IMR-90 (cell line): ENCODE measurements at regions not wholly inside any gene's neighbourhood (a gene's known extent, or its start where the extent isn't known, plus 50 kb on each side); places are given as distances from the start of the nearest gene placed in this dataset.

ENCODE experiments used
- ATAC-seq: fragments of 200-7000 bp; cut with Tn5 transposase; 2 replicates; pipeline ENCODE4 v1.9.1; 2020; ENCODE audit warnings: low read depth, mild to moderate bottlenecking, moderate library complexity
- BruUV-seq: library from RNA; stranded (reverse); fragments of 400-500 nt; replicated peaks from 2 replicates; lab custom pipeline; 2021; lab: Mats Ljungman, UMichigan
- CTCF ChIA-PET: fragments of 300-600 bp; formaldehyde crosslinking; extraction: SDS; loops from one replicate; lab custom pipeline; 2021; ENCODE audit warnings: antibody characterized with exemption; lab: Yijun Ruan, JAX
- POLR2A ChIA-PET: fragments of 300-600 bp; sonication (Branson Sonifier 250); formaldehyde crosslinking; loops from one replicate; lab custom pipeline; 2022; ENCODE audit warnings: antibody characterized with exemption; ENCODE audit not compliant: unreplicated experiment; lab: Charles Lee
- DNase-seq: peaks from one replicate; pipeline ENCODE4 v3.0.0; 2013
- H2AFZ ChIP-seq: replicated peaks from 2 replicates; pipeline ENCODE3; 2013; ENCODE audit warnings: low read length, mild to moderate bottlenecking; ENCODE audit not compliant: poor library complexity
- H2AK5ac ChIP-seq: 2 replicates; pipeline ENCODE4 v1.6.1; 2013; ENCODE audit warnings: low read depth, low read length, inconsistent platforms
- H2AK9ac ChIP-seq: replicated peaks from 2 replicates; pipeline ENCODE3; 2013; ENCODE audit warnings: mild to moderate bottlenecking, low read depth, low read length, moderate library complexity; ENCODE audit not compliant: poor library complexity
- H2BK120ac ChIP-seq: 2 replicates; pipeline ENCODE4 v1.6.1; 2013; ENCODE audit warnings: low read depth, low read length, inconsistent platforms
- H2BK15ac ChIP-seq: 3 replicates; pipeline ENCODE4 v1.6.1; 2013; ENCODE audit warnings: low read depth, low read length, inconsistent platforms
- H2BK20ac ChIP-seq: 2 replicates; pipeline ENCODE4 v1.6.1; 2013; ENCODE audit warnings: low read depth, mild to moderate bottlenecking, inconsistent platforms, low read length, moderate library complexity
- H2BK5ac ChIP-seq: 2 replicates; pipeline ENCODE4 v1.6.1; 2013; ENCODE audit warnings: mild to moderate bottlenecking, low read depth, low read length, inconsistent platforms; ENCODE audit not compliant: poor library complexity, severe bottlenecking
- H3K14ac ChIP-seq: replicated peaks from 2 replicates; pipeline ENCODE4 v1.6.1; 2013; ENCODE audit warnings: low read depth, low read length, inconsistent platforms
- H3K18ac ChIP-seq: 2 replicates; pipeline ENCODE4 v1.6.1; 2013; ENCODE audit warnings: low read depth, low read length, control low read depth
- H3K23ac ChIP-seq: 2 replicates; pipeline ENCODE4 v1.6.1; 2013; ENCODE audit warnings: low read depth, low read length, inconsistent platforms
- H3K27ac ChIP-seq: 2 replicates; pipeline ENCODE4 v1.5.1; 2013; ENCODE audit warnings: mild to moderate bottlenecking, control low read depth, low read length; ENCODE audit not compliant: insufficient read depth
- H3K27me3 ChIP-seq: 2 replicates; pipeline ENCODE4 v1.6.1; 2013; ENCODE audit warnings: low read length; ENCODE audit not compliant: control insufficient read depth, insufficient read depth
- H3K36me3 ChIP-seq: 2 replicates; pipeline ENCODE4 v1.6.1; 2013; ENCODE audit warnings: low read length, mixed read lengths; ENCODE audit not compliant: control insufficient read depth, insufficient read depth
- H3K4ac ChIP-seq: 2 replicates; pipeline ENCODE4 v1.6.1; 2013; ENCODE audit warnings: low read depth, low read length, inconsistent platforms
- H3K4me1 ChIP-seq: 2 replicates; pipeline ENCODE4 v1.6.1; 2013; ENCODE audit warnings: low read length, mixed read lengths; ENCODE audit not compliant: control insufficient read depth, insufficient read depth
- H3K4me2 ChIP-seq: 2 replicates; pipeline ENCODE4 v1.6.1; 2013; ENCODE audit warnings: low read depth, mild to moderate bottlenecking, control low read depth, low read length, moderate library complexity
- H3K4me3 ChIP-seq: 2 replicates; pipeline ENCODE4 v1.5.1; 2013; ENCODE audit warnings: low read depth, mild to moderate bottlenecking, control low read depth, low read length, moderate library complexity; ENCODE audit not compliant: insufficient read depth
- H3K56ac ChIP-seq: 2 replicates; pipeline ENCODE4 v1.6.1; 2013; ENCODE audit warnings: low read length, inconsistent platforms; ENCODE audit not compliant: insufficient read depth; ENCODE audit errors: extremely low read depth
- H3K79me1 ChIP-seq, 2 experiments: 2 replicates each; pipeline ENCODE4 v1.6.1; 2013; ENCODE audit warnings: low read length in 2 of 2, inconsistent platforms in 1 of 2, low read depth in 1 of 2
- H3K9ac ChIP-seq: 2 replicates; pipeline ENCODE4 v1.6.1; 2013; ENCODE audit warnings: low read depth, low read length, control low read depth
- H3K9me1 ChIP-seq: 2 replicates; pipeline ENCODE4 v1.6.1; 2013; ENCODE audit warnings: low read length, inconsistent platforms; ENCODE audit not compliant: insufficient read depth
- H3K9me3 ChIP-seq: 2 replicates; pipeline ENCODE4 v1.6.1; 2013; ENCODE audit warnings: low read length; ENCODE audit not compliant: control insufficient read depth, insufficient read depth
- H4K20me1 ChIP-seq: 2 replicates; pipeline ENCODE4 v1.6.1; 2013; ENCODE audit warnings: low read length, inconsistent platforms; ENCODE audit not compliant: insufficient read depth
- H4K5ac ChIP-seq: 2 replicates; pipeline ENCODE4 v1.6.1; 2013; ENCODE audit warnings: mild to moderate bottlenecking, low read depth, low read length, control low read depth
- H4K8ac ChIP-seq, 2 experiments: 2 replicates each; pipeline ENCODE4 v1.6.1; 2013; ENCODE audit warnings: low read depth in 2 of 2, low read length in 2 of 2, control low read depth in 1 of 2, inconsistent platforms in 1 of 2
- H4K91ac ChIP-seq: 2 replicates; pipeline ENCODE4 v1.6.1; 2013; ENCODE audit warnings: low read depth, low read length, inconsistent platforms; ENCODE audit not compliant: insufficient read depth
- CEBPB ChIP-seq: IDR thresholded peaks from 2 replicates; pipeline ENCODE4 v1.6.1; 2012; ENCODE audit warnings: low read depth, low read length, improper control_type of control experiment
- MAZ ChIP-seq: IDR thresholded peaks from 2 replicates; pipeline ENCODE4 v1.6.1; 2012; ENCODE audit warnings: low read depth, mild to moderate bottlenecking, low read length, improper control_type of control experiment, moderate library complexity, borderline replicate concordance
- MXI1 ChIP-seq: IDR thresholded peaks from 2 replicates; pipeline ENCODE4 v1.6.1; 2012; ENCODE audit warnings: low read depth, mild to moderate bottlenecking, low read length, moderate library complexity, borderline replicate concordance
- RAD21 ChIP-seq: IDR thresholded peaks from 2 replicates; pipeline ENCODE4 v1.6.1; 2012; ENCODE audit warnings: low read length, improper control_type of control experiment
- WGBS, 2 experiments: methylation state at CpG; one replicate each; pipeline versions ENCODE4 v1.1.5 to v1.1.7; 2013; ENCODE audit warnings: missing lambda C conversion rate in 2 of 2; ENCODE audit not compliant: insufficient read length in 1 of 2; ENCODE audit errors: extremely low coverage in 2 of 2; 5-methylcytosine and 5-hydroxymethylcytosine counted together
- dilution Hi-C: fragments of 300-500 bp; cut with HindIII; formaldehyde crosslinking; loops from one replicate; pipeline ENCODE4 v1.14.3; 2018; ENCODE audit warnings: low sequenced_read_pairs; ENCODE audit not compliant: unreplicated experiment
- in situ Hi-C: fragments of 300-500 bp; cut with MboI; formaldehyde crosslinking; loops from 3 replicates; pipeline ENCODE4 v1.14.3; 2019; ENCODE audit warnings: low sequenced_read_pairs, inconsistent platforms, mixed read lengths
- intact Hi-C: fragments of 100-400 bp; cut with micrococcal nuclease; formaldehyde crosslinking; loops from 2 replicates; pipeline ENCODE4 v1.10.0; 2022
- TF ChIP-seq, protein P1 (sequence below): conservative IDR thresholded peaks from 2 replicates; pipeline ENCODE4 v1.5.1; 2012; ENCODE audit warnings: mild to moderate bottlenecking, low read depth, low read length, improper control_type of control experiment

DNA sequence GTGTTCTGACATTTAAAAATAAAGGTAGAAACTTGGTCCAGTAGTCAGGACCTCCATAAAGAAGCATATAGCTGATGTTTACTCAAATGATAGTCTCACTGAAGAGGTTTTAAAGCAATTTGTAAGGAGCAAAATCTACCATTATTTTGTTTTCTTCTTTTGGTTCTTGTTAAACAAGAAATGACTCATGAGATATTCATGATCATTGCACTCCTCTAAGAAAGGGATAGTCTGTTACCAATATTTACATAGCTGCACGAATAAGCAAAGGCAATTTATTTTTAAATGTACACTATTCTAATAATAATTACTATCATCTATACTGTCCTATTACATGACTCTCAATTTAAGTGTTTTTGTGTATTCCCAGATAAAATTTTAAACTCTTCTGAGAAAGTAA is 397.9 kb downstream of the FAM47B start:
- Histone ChIP-seq H3K9me1 (no peaks in the 10 kb centered on the region), H2AK9ac (no peak overlapping the region), H3K4me2 (no peak overlapping the region), H3K23ac (no peak overlapping the region), H3K27me3 (no peaks in the 10 kb centered on the region), H3K27ac (no peak overlapping the region), H3K4ac (no peak overlapping the region), H4K8ac (no peak overlapping the region), H3K79me1 (no peaks in the 10 kb centered on the region), H3K56ac (no peak overlapping the region), H2BK20ac (no peak overlapping the region), H2BK120ac (no peak overlapping the region), H3K4me1 (no peaks in the 10 kb centered on the region), H2AFZ (no peak overlapping the region), H3K36me3 (no peaks in the 10 kb centered on the region), H4K20me1 (no peaks in the 10 kb centered on the region), H3K14ac (no peak overlapping the region), H3K18ac (no peak overlapping the region), H4K91ac (no peak overlapping the region), H3K9me3 (no peaks in the 10 kb centered on the region), H3K9ac (no peak overlapping the region), H3K4me3 (no peak overlapping the region), H2BK15ac (no peak overlapping the region), H4K5ac (no peak overlapping the region), H2AK5ac (no peak overlapping the region), H2BK5ac (no peak overlapping the region)
- ChIA-PET CTCF (no interaction called here), POLR2A (no interaction called here)
- dilution Hi-C loops (no loop called here), intact Hi-C loops (no loop called here), in situ Hi-C loops (no loop called here)
- no peak for ATAC-seq
- no peak for DNase-seq
- WGBS, 2 experiments = no CpG with 5 or more reads among the region's 1 CpG
- no TSS peak for BruUV-seq
- TF ChIP-seq, protein P1, sequence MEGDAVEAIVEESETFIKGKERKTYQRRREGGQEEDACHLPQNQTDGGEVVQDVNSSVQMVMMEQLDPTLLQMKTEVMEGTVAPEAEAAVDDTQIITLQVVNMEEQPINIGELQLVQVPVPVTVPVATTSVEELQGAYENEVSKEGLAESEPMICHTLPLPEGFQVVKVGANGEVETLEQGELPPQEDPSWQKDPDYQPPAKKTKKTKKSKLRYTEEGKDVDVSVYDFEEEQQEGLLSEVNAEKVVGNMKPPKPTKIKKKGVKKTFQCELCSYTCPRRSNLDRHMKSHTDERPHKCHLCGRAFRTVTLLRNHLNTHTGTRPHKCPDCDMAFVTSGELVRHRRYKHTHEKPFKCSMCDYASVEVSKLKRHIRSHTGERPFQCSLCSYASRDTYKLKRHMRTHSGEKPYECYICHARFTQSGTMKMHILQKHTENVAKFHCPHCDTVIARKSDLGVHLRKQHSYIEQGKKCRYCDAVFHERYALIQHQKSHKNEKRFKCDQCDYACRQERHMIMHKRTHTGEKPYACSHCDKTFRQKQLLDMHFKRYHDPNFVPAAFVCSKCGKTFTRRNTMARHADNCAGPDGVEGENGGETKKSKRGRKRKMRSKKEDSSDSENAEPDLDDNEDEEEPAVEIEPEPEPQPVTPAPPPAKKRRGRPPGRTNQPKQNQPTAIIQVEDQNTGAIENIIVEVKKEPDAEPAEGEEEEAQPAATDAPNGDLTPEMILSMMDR = no peak
- TF ChIP-seq CEBPB (no peak), RAD21 (no peak), MAZ (no peak), MXI1 (no peak)
